NCI-H128 (cell line): ENCODE measurements at regions not wholly inside any gene's neighbourhood (a gene's known extent, or its start where the extent isn't known, plus 50 kb on each side); places are given as distances from the start of the nearest gene placed in this dataset.

Source experiments
- DNase-seq: peaks from one replicate; lab custom pipeline; 2025; ENCODE audit not compliant: unreplicated experiment; lab: John Stamatoyannopoulos, UW

DNA sequence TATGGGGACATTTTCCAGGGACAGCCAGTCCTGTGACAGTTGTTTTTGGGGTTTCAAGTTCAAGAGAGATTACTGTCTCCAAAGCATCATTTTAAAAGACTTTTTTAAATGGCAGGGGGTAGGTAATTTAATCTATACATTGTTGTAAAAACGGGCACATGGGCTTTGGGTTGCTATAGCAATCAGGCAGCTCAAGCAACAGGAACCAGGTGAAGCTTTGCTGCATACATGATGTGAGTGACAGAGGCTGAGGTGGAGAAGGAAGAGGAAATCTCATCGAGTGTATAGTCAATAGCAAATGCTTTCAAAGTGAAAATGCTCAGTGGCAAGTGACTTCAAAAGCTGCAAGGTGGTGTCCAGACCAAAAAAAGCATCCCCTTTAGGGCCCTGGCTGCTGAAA is 277.4 kb upstream of the JAG1 start:
- no peak for DNase-seq

- DNase-seq, result no peak
Measured at GRCh38 chr20:10951904-10952303, 278.1 kb upstream of the JAG1 start.

DNA sequence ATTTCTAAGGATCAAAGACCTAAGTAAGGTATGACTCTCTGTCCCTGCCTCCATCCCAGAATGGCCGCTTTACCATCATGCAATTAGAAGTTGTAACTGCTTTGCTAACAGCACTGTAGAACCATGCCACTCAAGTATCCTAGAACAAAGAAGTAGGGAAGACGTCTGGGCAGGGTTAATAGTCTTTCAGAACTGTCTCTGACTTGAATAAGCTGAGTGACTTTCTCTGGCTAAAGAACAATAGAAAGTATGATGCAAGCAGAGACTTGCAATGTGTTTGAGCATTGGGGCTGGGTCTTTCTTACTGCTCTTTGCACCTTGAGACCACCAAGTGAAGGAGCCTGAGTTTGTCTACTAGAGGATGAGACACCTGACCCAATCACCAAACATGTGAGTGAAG is 279.6 kb upstream of the JAG1 start:
- no peak for DNase-seq

DNA sequence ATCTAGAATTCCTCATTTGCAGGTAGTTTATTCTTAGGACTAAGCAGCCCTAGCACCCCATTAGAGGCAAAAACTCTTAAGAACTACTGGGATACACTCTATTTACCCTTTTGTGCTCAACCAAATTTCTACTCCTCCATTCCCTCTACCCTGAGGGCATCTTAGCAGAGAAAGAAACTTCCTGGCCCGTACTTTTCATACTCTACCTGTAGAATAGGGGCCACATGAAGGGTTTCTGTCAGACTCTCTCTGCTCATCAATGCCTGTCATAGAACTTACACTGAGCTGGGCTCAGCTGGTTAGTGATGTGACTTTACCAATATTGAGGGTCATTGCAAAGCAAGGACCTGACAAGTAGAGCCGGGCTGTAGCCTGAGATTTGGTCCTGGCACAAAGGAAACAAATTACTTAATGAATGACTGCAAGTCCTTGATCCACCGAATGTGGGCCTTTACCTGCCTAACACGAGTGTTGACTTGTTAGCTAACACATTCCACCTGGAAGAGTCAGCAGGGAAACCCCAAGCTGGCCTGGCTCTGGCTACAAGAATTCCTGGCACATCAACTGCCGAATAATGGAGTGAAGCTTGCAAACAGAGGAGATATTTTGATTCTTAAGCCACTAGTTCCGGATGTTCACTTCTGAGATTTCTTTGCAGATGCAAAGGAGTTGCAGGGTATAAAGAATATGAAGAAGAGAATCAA is 280.5 kb upstream of the JAG1 start:
- no peak for DNase-seq

- DNase-seq, result no peak
Measured at GRCh38 chr20:10954908-10955580, 281.2 kb upstream of the JAG1 start.

GRCh38 chr20:10958279-10958678 is 284.5 kb upstream of the JAG1 start:
- no peak for DNase-seq

- DNase-seq, result no peak
Measured at GRCh38 chr20:10960416-10960815, 286.6 kb upstream of the JAG1 start.

DNA sequence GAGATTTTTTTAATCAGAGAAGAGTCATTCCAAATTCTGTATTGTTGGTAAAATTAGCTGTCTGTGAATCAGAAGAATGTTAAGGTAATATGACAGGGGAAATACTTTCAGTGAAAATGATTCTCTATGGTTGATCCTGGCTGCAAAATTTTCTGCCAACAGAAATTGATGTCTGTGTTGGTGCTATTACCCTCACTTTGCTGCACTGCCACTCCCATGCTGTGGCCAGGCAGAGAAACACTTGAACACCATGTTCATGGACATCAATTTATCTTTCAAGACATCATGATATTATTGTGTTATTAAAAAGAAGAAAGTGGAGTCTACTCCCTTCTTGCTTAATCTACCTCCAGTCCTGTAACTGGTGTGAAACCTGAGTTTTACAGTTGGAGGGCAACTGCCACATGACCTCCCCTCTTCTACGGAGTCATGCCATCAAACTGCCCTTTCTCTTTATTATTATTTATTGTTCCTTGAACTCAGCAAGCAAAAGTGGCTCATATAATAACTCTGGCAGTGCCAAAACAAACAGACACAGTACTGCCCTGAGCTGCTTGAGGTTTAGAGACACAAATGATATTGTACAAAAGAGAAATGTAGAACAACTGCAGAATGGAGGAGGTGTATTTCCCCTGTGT is 288.0 kb upstream of the JAG1 start:
- no peak for DNase-seq

DNA sequence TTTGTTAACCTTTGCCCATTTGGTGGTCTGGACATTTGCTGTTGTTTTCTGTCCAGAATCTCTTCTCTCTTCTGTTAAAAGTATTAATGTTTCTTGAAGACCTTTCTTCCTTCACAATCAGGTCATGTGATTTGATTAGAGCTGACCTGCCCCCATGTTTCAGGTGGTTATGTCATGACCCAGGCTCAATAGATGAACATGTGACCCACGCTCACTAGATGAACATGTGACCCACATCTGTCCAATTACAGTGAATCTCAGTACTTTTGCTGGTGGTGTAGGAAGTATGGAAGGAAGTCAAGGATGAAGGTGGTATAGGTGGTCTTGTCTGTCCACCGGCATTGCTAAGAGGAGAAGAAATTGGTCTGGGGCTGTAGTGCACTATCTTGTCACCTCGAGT is 289.1 kb upstream of the JAG1 start:
- DNase-seq, result no peak

DNA sequence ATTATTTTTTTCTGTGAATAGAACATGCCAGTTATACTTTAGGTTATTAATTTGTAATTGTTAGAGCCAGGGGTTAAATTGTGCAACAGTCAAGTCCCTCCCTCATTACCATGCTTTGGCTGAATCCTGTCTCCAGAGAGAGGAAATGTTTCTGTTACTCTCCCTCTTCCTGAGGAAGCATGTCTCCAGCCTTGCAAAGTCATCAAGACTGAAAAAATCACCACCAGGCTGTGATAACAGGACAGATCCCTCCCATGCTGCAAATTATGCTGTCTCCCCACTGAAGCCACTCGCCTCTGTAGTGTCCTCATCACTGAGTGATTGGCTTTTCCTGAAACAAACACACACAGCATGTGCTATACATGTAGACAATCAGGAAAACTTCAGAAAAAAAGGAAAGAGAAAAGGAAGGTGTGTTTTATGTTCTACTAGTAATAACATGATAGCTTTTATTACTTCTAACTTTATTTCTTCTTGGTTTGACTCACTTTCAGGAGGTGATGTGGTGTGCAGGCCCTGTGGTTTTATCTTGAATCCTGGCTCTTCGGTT is 290.0 kb upstream of the JAG1 start:
- DNase-seq, result no peak

GRCh38 chr20:10965936-10966470 is 292.2 kb upstream of the JAG1 start:
- no peak for DNase-seq

DNA sequence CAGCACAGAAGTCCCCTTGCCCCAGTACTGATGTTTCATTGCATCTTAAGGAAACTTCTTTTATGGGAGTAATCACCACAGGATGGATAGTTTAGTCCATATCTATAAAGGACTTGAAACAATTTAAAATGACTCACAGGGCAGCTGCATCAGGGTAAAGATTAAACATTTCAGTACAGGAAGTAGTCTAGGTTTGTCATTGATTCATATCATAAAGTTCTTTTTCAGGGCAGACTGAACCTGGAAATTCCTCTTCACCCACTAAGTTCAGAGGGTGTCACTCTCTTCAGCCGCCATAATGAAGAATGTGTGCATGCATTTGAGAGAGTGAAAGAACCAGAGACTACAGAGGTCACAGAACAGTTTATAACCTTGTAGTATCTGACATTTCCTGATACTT is 296.3 kb upstream of the JAG1 start:
- no peak for DNase-seq

- DNase-seq, result no peak
Measured at GRCh38 chr20:10971096-10971495, 297.3 kb upstream of the JAG1 start.

DNA sequence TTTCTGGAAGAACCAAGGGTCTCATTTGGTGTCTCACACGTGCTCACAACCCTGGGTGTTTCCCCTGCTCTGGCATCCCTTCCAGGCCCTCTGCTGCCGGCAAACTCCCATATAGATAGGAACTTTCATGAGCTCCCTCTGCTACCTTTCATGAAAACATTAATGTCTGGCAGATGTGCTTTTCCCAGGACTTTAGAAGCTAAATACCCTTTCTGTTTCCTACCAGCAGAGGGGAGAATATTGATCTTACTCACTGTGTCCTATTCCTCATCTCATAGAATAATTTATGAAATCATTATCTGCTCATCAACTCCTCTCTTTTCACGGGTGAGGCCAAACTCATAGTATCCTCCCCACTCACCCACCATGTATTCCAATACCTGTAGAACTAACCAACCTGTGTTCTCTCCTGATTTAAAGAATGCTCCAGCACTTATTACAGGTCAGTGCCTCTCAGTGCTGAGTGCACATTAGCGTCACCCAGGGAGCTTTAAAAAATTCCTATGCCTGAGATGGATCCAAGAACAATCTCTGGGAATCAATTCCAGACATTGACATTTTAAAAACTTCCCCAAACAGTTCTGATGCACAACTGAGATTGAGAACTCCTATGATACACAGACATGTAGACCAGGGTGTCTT is 298.5 kb upstream of the JAG1 start:
- no peak for DNase-seq

GRCh38 chr20:10976051-10976450 is 302.3 kb upstream of the JAG1 start:
- no peak for DNase-seq

DNA sequence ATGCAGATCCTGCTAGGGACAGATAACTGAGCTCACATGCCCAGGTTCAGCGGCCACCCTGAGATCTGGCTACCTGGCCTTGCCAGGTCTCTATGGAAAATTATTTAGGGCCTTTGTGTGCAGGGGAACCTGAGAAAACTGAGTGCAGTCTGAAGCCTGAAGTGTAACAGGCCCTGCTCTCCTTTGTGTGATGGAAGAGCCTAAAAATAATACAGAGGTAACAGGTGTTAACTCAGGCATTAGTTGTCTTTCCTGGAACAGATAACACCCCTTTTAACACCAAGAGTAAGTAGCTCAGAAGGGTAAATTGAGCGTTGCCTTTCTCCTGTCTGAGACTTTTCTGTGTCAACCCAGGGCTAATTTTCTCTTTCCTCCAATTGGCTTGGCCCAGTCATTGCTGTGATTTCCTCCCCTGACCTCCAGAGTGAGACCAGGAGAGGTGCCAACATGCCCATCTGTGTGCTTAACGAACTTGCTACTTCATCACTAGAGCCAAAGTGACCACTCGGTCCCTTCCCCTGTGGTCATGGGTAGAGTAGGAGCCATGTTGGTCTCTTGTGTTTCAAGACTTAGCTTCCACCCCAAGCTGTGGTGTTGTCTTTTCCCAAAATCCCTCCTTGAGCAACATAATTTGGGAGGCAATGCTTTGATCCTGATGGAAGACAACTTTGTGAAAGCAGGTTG is 304.4 kb upstream of the JAG1 start:
- no peak for DNase-seq

DNA sequence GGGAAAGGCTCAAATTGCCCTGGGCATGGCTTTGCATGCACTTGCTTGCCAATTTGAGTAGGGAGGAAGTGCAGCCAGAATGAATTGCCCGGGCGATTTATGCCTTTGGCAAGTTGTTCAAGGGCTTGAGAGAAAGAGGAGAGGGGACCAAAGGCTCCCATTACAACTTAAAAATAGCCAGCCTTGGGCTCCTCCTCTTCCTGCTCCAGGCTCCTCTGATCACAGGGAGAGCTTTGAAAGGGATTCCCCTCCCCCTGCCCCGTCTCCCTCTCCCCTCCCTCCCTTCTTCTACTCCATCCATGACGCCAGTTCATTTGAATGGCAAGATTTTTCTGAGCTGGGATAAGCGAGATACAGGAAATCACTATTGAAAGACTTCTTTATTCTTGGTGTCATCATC is 304.9 kb upstream of the JAG1 start:
- no peak for DNase-seq

DNA sequence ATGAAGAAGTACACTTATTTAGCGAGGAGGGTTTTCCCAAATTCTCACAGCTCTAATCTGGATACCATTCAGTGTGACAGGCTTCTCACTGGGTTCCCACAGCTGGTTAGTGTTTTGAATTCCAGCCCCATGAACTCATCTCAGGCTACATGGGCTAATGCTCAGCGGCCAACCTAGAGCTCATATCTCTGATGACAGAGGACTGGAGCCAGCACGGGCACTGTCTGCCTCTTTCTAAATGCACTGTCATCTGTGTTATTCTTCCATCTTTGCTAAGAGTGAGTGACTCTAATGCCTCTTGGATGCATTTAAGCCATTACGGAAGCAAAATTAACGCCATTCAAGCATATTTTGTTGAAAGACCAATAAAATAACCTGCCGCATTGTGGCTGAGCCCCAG is 308.9 kb upstream of the JAG1 start:
- no peak for DNase-seq

GRCh38 chr20:10984294-10984693 is 310.5 kb upstream of the JAG1 start:
- no peak for DNase-seq

GRCh38 chr20:10984913-10985312 is 311.1 kb upstream of the JAG1 start:
- no peak for DNase-seq

DNA sequence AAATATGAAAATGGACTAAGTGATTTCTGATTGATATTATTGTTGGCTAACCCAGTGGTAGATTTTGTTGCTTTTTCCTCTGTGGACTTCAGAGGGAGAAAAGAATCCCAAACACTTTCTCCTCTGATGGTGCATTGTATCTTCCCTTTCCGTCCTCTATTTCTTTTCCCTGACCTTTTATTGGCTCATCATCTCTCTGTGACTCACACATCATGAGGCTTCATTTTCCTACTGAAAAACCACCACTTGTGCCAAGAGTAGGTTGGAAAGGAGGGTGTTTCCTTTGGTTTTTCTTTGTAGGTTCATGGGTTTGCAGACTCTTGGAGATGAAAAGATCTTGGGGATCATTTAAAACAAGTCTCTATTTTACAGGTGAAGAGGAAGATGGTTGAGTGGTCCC is 311.7 kb upstream of the JAG1 start:
- no peak for DNase-seq
